ENCODE measurements at regions not wholly inside any gene's neighbourhood (a gene's known extent, or its start where the extent isn't known, plus 50 kb on each side); places are given as distances from the start of the nearest gene placed in this dataset.
"Not testable (repeated sequence)": the region's sequence is repeated elsewhere in the genome, so short reads cannot be mapped to it uniquely, and the experiment has no call there.

GRCh38 chr1:168830562-168830961 is 101.6 kb upstream of the DPT start:
- H3K4me1 Mint-ChIP-seq = peaks cover 21% of the 10 kb centered on the region

GRCh38 chr1:168832661-168833060 is 103.7 kb upstream of the DPT start:
- no peaks in the 10 kb centered on the region for H3K27me3 Mint-ChIP-seq
- ATAC-seq (replicated peaks; ENCODE audit: extremely low read depth, poor library complexity, severe bottlenecking) (no peak), DNase-seq (ENCODE audit: low spot score in 2 of 2) (no peak)
- H3K36me3 Mint-ChIP-seq (ENCODE audit: insufficient read depth) = no peaks in the 10 kb centered on the region
- peaks cover 21% of the 10 kb centered on the region for H3K4me1 Mint-ChIP-seq
- no peak overlapping the region for H3K27ac Mint-ChIP-seq (ENCODE audit: low read depth)
- H3K4me3 Mint-ChIP-seq = no peak overlapping the region
- H3K9me3 Mint-ChIP-seq = no peaks in the 10 kb centered on the region

More at GRCh38 chr1:168830562-168830961, 101.6 kb upstream of the DPT start:
- Mint-ChIP-seq H3K36me3 (ENCODE audit: insufficient read depth) (no peaks in the 10 kb centered on the region), H3K9me3 (no peaks in the 10 kb centered on the region), H3K4me3 (no peak overlapping the region), H3K27me3 (no peaks in the 10 kb centered on the region), H3K27ac (ENCODE audit: low read depth) (no peak overlapping the region)
- ATAC-seq (replicated peaks; ENCODE audit: extremely low read depth, poor library complexity, severe bottlenecking) (no peak), DNase-seq (ENCODE audit: low spot score in 2 of 2) (no peak)

GRCh38 chr1:168833362-168833761 is 104.4 kb upstream of the DPT start:
- ATAC-seq (replicated peaks; ENCODE audit: extremely low read depth, poor library complexity, severe bottlenecking) = peak; percentile 26
- Mint-ChIP-seq H3K4me3 (peak overlapping the region; percentile 42), H3K4me1 (peaks cover 21% of the 10 kb centered on the region), H3K9me3 (no peaks in the 10 kb centered on the region), H3K27ac (ENCODE audit: low read depth) (peak overlapping the region; percentile 73), H3K27me3 (no peaks in the 10 kb centered on the region), H3K36me3 (ENCODE audit: insufficient read depth) (no peaks in the 10 kb centered on the region)
- DNase-seq (ENCODE audit: low spot score in 2 of 2) = no peak

- Mint-ChIP-seq H3K4me1 (peaks cover 21% of the 10 kb centered on the region), H3K27ac (ENCODE audit: low read depth) (peak overlapping the region; percentile 73), H3K9me3 (no peaks in the 10 kb centered on the region), H3K4me3 (peak overlapping the region; percentile 42), H3K27me3 (no peaks in the 10 kb centered on the region), H3K36me3 (ENCODE audit: insufficient read depth) (no peaks in the 10 kb centered on the region)
- DNase-seq (ENCODE audit: low spot score in 2 of 2) (peak in 1 of 2 donors; percentile 15), ATAC-seq (replicated peaks; ENCODE audit: extremely low read depth, poor library complexity, severe bottlenecking) (peak; percentile 81)
Measured at GRCh38 chr1:168833801-168834224, 104.8 kb upstream of the DPT start.

- Mint-ChIP-seq H3K27ac (ENCODE audit: low read depth) (peak overlapping the region; percentile 73), H3K27me3 (no peaks in the 10 kb centered on the region), H3K36me3 (ENCODE audit: insufficient read depth) (no peaks in the 10 kb centered on the region)
Measured at GRCh38 chr1:168834225-168834872, 105.3 kb upstream of the DPT start.

GRCh38 chr1:168835176-168835575 is 106.2 kb upstream of the DPT start:
- Mint-ChIP-seq H3K36me3 (ENCODE audit: insufficient read depth) (no peaks in the 10 kb centered on the region), H3K4me1 (peaks cover 21% of the 10 kb centered on the region), H3K4me3 (no peak overlapping the region)

More at GRCh38 chr1:168834225-168834872, 105.3 kb upstream of the DPT start:
- Mint-ChIP-seq H3K9me3 (no peaks in the 10 kb centered on the region), H3K4me3 (peak overlapping the region; percentile 42), H3K4me1 (peaks cover 21% of the 10 kb centered on the region)
- DNase-seq (ENCODE audit: low spot score in 2 of 2) (no peak), ATAC-seq (replicated peaks; ENCODE audit: extremely low read depth, poor library complexity, severe bottlenecking) (no peak)

GRCh38 chr1:168835791-168836190 is 106.8 kb upstream of the DPT start:
- H3K4me1 Mint-ChIP-seq = peaks cover 21% of the 10 kb centered on the region
- no peak overlapping the region for H3K4me3 Mint-ChIP-seq
- H3K36me3 Mint-ChIP-seq (ENCODE audit: insufficient read depth) = no peaks in the 10 kb centered on the region
- no peak for ATAC-seq (replicated peaks; ENCODE audit: extremely low read depth, poor library complexity, severe bottlenecking)
- no peaks in the 10 kb centered on the region for H3K27me3 Mint-ChIP-seq
- DNase-seq (ENCODE audit: low spot score in 2 of 2) = no peak
- H3K27ac Mint-ChIP-seq (ENCODE audit: low read depth) = no peak overlapping the region
- no peaks in the 10 kb centered on the region for H3K9me3 Mint-ChIP-seq

More at GRCh38 chr1:168835176-168835575, 106.2 kb upstream of the DPT start:
- ATAC-seq (replicated peaks; ENCODE audit: extremely low read depth, poor library complexity, severe bottlenecking) (no peak), DNase-seq (ENCODE audit: low spot score in 2 of 2) (no peak)
- Mint-ChIP-seq H3K27me3 (no peaks in the 10 kb centered on the region), H3K9me3 (no peaks in the 10 kb centered on the region), H3K27ac (ENCODE audit: low read depth) (no peak overlapping the region)

GRCh38 chr1:168836469-168836868 is 107.5 kb upstream of the DPT start:
- no peak overlapping the region for H3K4me3 Mint-ChIP-seq
- H3K27ac Mint-ChIP-seq (ENCODE audit: low read depth) = no peak overlapping the region
- no peaks in the 10 kb centered on the region for H3K36me3 Mint-ChIP-seq (ENCODE audit: insufficient read depth)
- ATAC-seq (replicated peaks; ENCODE audit: extremely low read depth, poor library complexity, severe bottlenecking) (no peak), DNase-seq (ENCODE audit: low spot score in 2 of 2) (no peak)
- H3K27me3 Mint-ChIP-seq = no peaks in the 10 kb centered on the region
- H3K4me1 Mint-ChIP-seq = peaks cover 21% of the 10 kb centered on the region
- H3K9me3 Mint-ChIP-seq = no peaks in the 10 kb centered on the region

- H3K27ac Mint-ChIP-seq (ENCODE audit: low read depth); H3K27me3 Mint-ChIP-seq; H3K36me3 Mint-ChIP-seq (ENCODE audit: insufficient read depth); H3K4me3 Mint-ChIP-seq; H3K9me3 Mint-ChIP-seq; ATAC-seq (replicated peaks; ENCODE audit: extremely low read depth, poor library complexity, severe bottlenecking); DNase-seq (ENCODE audit: low spot score in 2 of 2): not testable (repeated sequence)
- peaks cover 20% of the 10 kb centered on the region for H3K4me1 Mint-ChIP-seq
Measured at GRCh38 chr1:168837230-168837629, 108.2 kb upstream of the DPT start.

GRCh38 chr1:168842306-168842705 is 113.3 kb upstream of the DPT start:
- Mint-ChIP-seq H3K27me3 (peaks cover 31% of the 10 kb centered on the region), H3K9me3 (no peaks in the 10 kb centered on the region), H3K4me1 (no peaks in the 10 kb centered on the region), H3K27ac (ENCODE audit: low read depth) (no peak overlapping the region), H3K4me3 (no peak overlapping the region), H3K36me3 (ENCODE audit: insufficient read depth) (no peaks in the 10 kb centered on the region)
- no peak for DNase-seq (ENCODE audit: low spot score in 2 of 2)
- ATAC-seq (replicated peaks; ENCODE audit: extremely low read depth, poor library complexity, severe bottlenecking) = no peak

GRCh38 chr1:168842916-168843315 is 113.9 kb upstream of the DPT start:
- ATAC-seq (replicated peaks; ENCODE audit: extremely low read depth, poor library complexity, severe bottlenecking) (no peak), DNase-seq (ENCODE audit: low spot score in 2 of 2) (no peak)
- H3K4me1 Mint-ChIP-seq = no peaks in the 10 kb centered on the region
- H3K9me3 Mint-ChIP-seq = no peaks in the 10 kb centered on the region
- no peaks in the 10 kb centered on the region for H3K36me3 Mint-ChIP-seq (ENCODE audit: insufficient read depth)
- H3K4me3 Mint-ChIP-seq = no peak overlapping the region
- H3K27ac Mint-ChIP-seq (ENCODE audit: low read depth) = no peak overlapping the region
- H3K27me3 Mint-ChIP-seq = peaks cover 35% of the 10 kb centered on the region

- H3K36me3 Mint-ChIP-seq (ENCODE audit: insufficient read depth) = no peaks in the 10 kb centered on the region
- no peaks in the 10 kb centered on the region for H3K4me1 Mint-ChIP-seq
Measured at GRCh38 chr1:168843401-168843800, 114.4 kb upstream of the DPT start.

GRCh38 chr1:168843950-168844349 is 114.9 kb upstream of the DPT start:
- H3K36me3 Mint-ChIP-seq (ENCODE audit: insufficient read depth) = no peaks in the 10 kb centered on the region
- no peak overlapping the region for H3K27ac Mint-ChIP-seq (ENCODE audit: low read depth)
- no peaks in the 10 kb centered on the region for H3K4me1 Mint-ChIP-seq
- peaks cover 45% of the 10 kb centered on the region for H3K27me3 Mint-ChIP-seq
- no peak overlapping the region for H3K4me3 Mint-ChIP-seq
- ATAC-seq (replicated peaks; ENCODE audit: extremely low read depth, poor library complexity, severe bottlenecking) (no peak), DNase-seq (ENCODE audit: low spot score in 2 of 2) (no peak)
- no peaks in the 10 kb centered on the region for H3K9me3 Mint-ChIP-seq

More at GRCh38 chr1:168843401-168843800, 114.4 kb upstream of the DPT start:
- Mint-ChIP-seq H3K4me3 (no peak overlapping the region), H3K27me3 (peaks cover 39% of the 10 kb centered on the region), H3K9me3 (no peaks in the 10 kb centered on the region), H3K27ac (ENCODE audit: low read depth) (no peak overlapping the region)
- DNase-seq (ENCODE audit: low spot score in 2 of 2) (no peak), ATAC-seq (replicated peaks; ENCODE audit: extremely low read depth, poor library complexity, severe bottlenecking) (no peak)

Data from central memory CD8-positive, alpha-beta T cell (primary cell).